GM12878 (cell line): ENCODE measurements at regions not wholly inside any gene's neighbourhood (a gene's known extent, or its start where the extent isn't known, plus 50 kb on each side); places are given as distances from the start of the nearest gene placed in this dataset.

Source experiments
- ATAC-seq: fragments of 200-7000 bp; cut with Tn5 transposase; 3 replicates; pipeline ENCODE4 v1.9.1; 2020; ENCODE audit warnings: mild to moderate bottlenecking, moderate library complexity
- BruUV-seq: library from RNA; stranded (reverse); fragments of 400-500 nt; replicated peaks from 2 replicates; lab custom pipeline; 2021; lab: Mats Ljungman, UMichigan
- CTCF ChIA-PET: fragments of 300-600 bp; sonication (Branson Sonifier 250); formaldehyde crosslinking; extraction: SDS; loops from one replicate; lab custom pipeline; 2021; ENCODE audit warnings: inconsistent platforms; lab: Yijun Ruan, JAX
- POLR2A ChIA-PET: fragments of 350-600 bp; formaldehyde crosslinking; extraction: SDS; loops from one replicate; lab custom pipeline; 2021; ENCODE audit warnings: inconsistent platforms; lab: Charles Lee
- RAD21 ChIA-PET: fragments of 300-600 bp; sonication (Branson Sonifier 250); formaldehyde crosslinking; loops from one replicate; lab custom pipeline; 2023; ENCODE audit warnings: antibody characterized with exemption; ENCODE audit not compliant: unreplicated experiment; lab: Charles Lee
- SMC1A ChIA-PET: fragments of 300-600 bp; sonication (Branson Sonifier 250); formaldehyde crosslinking; loops from one replicate; lab custom pipeline; 2023; ENCODE audit not compliant: unreplicated experiment, uncharacterized antibody; lab: Charles Lee
- DNase-seq: peaks from one replicate; pipeline ENCODE4 v3.0.0-alpha.2; 2011; ENCODE audit warnings: low read depth, low spot score
- FAIRE-seq: peaks from 3 replicates; lab custom pipeline; 2011; peaks lifted over from hg19 to GRCh38; lab: Jason Lieb, UNC
- H2AFZ ChIP-seq: 2 replicates; pipeline ENCODE4 v1.6.0; 2011; ENCODE audit warnings: low read depth, low read length, control low read depth; ENCODE audit not compliant: control insufficient read depth
- H3K27ac ChIP-seq: 2 replicates; pipeline ENCODE4 v1.5.1; 2011; ENCODE audit warnings: control low read depth; ENCODE audit not compliant: control insufficient read depth, insufficient read depth
- H3K27me3 ChIP-seq, 2 experiments: replicated peaks in 1 of 2; 2 replicates each; pipeline versions ENCODE4 v1.6.0 to v1.6.1; 2011; ENCODE audit warnings: low read length in 1 of 2; ENCODE audit not compliant: control insufficient read depth in 2 of 2, insufficient read depth in 2 of 2
- H3K36me3 ChIP-seq, 2 experiments: 2 replicates each; pipeline ENCODE4 v1.5.1; 2011; ENCODE audit warnings: low read length in 1 of 2; ENCODE audit not compliant: control insufficient read depth in 2 of 2, insufficient read depth in 2 of 2
- H3K4me1 ChIP-seq: 2 replicates; pipeline ENCODE4 v1.6.1; 2011; ENCODE audit warnings: mild to moderate bottlenecking, low read length, moderate library complexity, mixed read lengths; ENCODE audit not compliant: control insufficient read depth, insufficient read depth
- H3K4me2 ChIP-seq: 2 replicates; pipeline ENCODE4 v1.6.0; 2011; ENCODE audit warnings: control low read depth; ENCODE audit not compliant: control insufficient read depth, insufficient read depth
- H3K4me3 ChIP-seq: fragments of 200-600 bp; sonication (generic); 2 replicates; pipeline ENCODE4 v1.5.1; 2016
- H3K79me2 ChIP-seq: 2 replicates; pipeline ENCODE4 v1.6.0; 2011; ENCODE audit warnings: low read length; ENCODE audit not compliant: control insufficient read depth, insufficient read depth
- H3K9ac ChIP-seq: 2 replicates; pipeline ENCODE4 v1.8.0; 2011; ENCODE audit warnings: low read length, control low read depth, mixed read lengths; ENCODE audit not compliant: control insufficient read depth, insufficient read depth
- H3K9me3 ChIP-seq: replicated peaks from 3 replicates; pipeline ENCODE4 v1.5.1; 2011; ENCODE audit warnings: mild to moderate bottlenecking, low read length; ENCODE audit not compliant: control insufficient read depth, insufficient read depth
- H4K20me1 ChIP-seq: 2 replicates; pipeline ENCODE4 v1.6.0; 2011; ENCODE audit not compliant: control insufficient read depth, insufficient read depth
- ASH2L ChIP-seq: fragments of 300-600, 200-600 bp; sonication (generic); IDR thresholded peaks from 2 replicates; pipeline ENCODE4 v1.6.1; 2017; ENCODE audit warnings: low read depth, mild to moderate bottlenecking, borderline replicate concordance
- CHD1 ChIP-seq: IDR thresholded peaks from 2 replicates; pipeline ENCODE4 v1.6.1; 2012; ENCODE audit warnings: low read depth, low read length, improper control_type of control experiment
- CHD2 ChIP-seq: IDR thresholded peaks from 2 replicates; pipeline ENCODE4 v1.6.1; 2011; ENCODE audit warnings: low read depth, low read length, improper control_type of control experiment, borderline replicate concordance
- HDAC2 ChIP-seq: fragments of 200-600 bp; sonication (generic); IDR thresholded peaks from 2 replicates; pipeline ENCODE4 v1.6.1; 2017
- KAT2A ChIP-seq: conservative IDR thresholded peaks from 2 replicates; pipeline ENCODE4 v1.6.1; 2011; ENCODE audit warnings: low read depth, low read length; ENCODE audit not compliant: control insufficient read depth
- KDM1A ChIP-seq: fragments of 200-600 bp; sonication (generic); IDR thresholded peaks from 2 replicates; pipeline ENCODE4 v1.6.1; 2016; ENCODE audit warnings: borderline replicate concordance
- KLF5 ChIP-seq: fragments of 450-650 bp; IDR thresholded peaks from 2 replicates; pipeline ENCODE4 v1.6.1; 2014; ENCODE audit warnings: mild to moderate bottlenecking; ENCODE audit not compliant: partially characterized antibody
- SREBF2 ChIP-seq: IDR thresholded peaks from 2 replicates; pipeline ENCODE4 v1.6.1; 2012; ENCODE audit warnings: mild to moderate bottlenecking, low read length
- ZNF384 ChIP-seq: IDR thresholded peaks from 2 replicates; pipeline ENCODE4 v1.6.1; 2012; ENCODE audit warnings: low read depth, mild to moderate bottlenecking, low read length, improper control_type of control experiment, borderline replicate concordance
- WGBS: methylation state at CpG from one replicate; pipeline ENCODE4 v1.1.6; 2016; ENCODE audit warnings: low lambda C conversion rate; ENCODE audit not compliant: insufficient replicate concordance, insufficient coverage; ENCODE audit errors: missing lambda C conversion rate; 5-methylcytosine and 5-hydroxymethylcytosine counted together
- in situ Hi-C: fragments of 300-500 bp; cut with MboI; formaldehyde crosslinking; loops from 9 replicates; pipeline ENCODE4 v1.14.3; 2018; ENCODE audit warnings: mixed read lengths
- intact Hi-C: fragments of 100-400 bp; cut with micrococcal nuclease; formaldehyde crosslinking; loops from one replicate; pipeline ENCODE4 v1.14.2; 2022; ENCODE audit not compliant: unreplicated experiment
- TF ChIP-seq, protein P1 (sequence below), 3 experiments: IDR thresholded peaks in 2 of 3; conservative IDR thresholded peaks in 1 of 3; 2 replicates each; pipeline ENCODE4 v1.5.1; 2011; ENCODE audit warnings: low read depth in 3 of 3, low read length in 3 of 3, mild to moderate bottlenecking in 3 of 3, control low read depth in 2 of 3, moderate library complexity in 2 of 3, inconsistent platforms in 1 of 3, mixed read lengths in 1 of 3; ENCODE audit not compliant: control insufficient read depth in 2 of 3, insufficient read depth in 1 of 3; ENCODE audit errors: extremely low read depth in 1 of 3
- TF ChIP-seq, protein P2 (sequence below): fragments of 450-650 bp; IDR thresholded peaks from 2 replicates; pipeline ENCODE4 v1.6.1; 2017; ENCODE audit warnings: low read depth, mild to moderate bottlenecking, moderate library complexity
- TF ChIP-seq, protein P3 (sequence below): fragments of 450-650 bp; IDR thresholded peaks from 2 replicates; pipeline ENCODE4 v1.6.1; 2018; ENCODE audit warnings: borderline replicate concordance, mild to moderate bottlenecking; ENCODE audit not compliant: partially characterized antibody

DNA sequence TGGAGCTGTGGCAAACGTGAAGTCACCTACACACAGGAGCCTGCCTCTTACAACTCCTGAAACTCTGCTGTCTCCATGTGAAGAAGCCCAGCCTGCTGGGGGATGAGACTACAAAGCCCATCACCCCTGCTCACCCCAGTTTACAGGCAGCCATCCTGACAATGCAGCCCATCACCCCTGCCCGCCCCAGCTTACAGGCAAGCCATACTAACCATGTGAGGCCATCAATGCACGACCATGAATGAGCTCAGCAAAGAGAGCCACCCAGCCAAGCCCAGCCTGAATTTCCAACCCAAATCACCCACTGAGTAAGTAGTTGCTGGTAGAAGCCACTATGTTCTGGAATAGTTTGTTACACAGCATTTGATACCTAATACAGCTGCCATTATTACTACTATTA, 185.4 kb upstream of the NSMCE3 start:
- POLR2A ChIA-PET: no interaction called here
- in situ Hi-C loops: no loop called here
- SMC1A ChIA-PET: no interaction called here
- Histone ChIP-seq H3K4me3 (no peak overlapping the region), H3K9me3 (no peaks in the 10 kb centered on the region), H3K27me3 (no peaks in the 10 kb centered on the region), H3K79me2 (no peaks in the 10 kb centered on the region), H3K4me2 (no peak overlapping the region), H3K36me3 (no peaks in the 10 kb centered on the region), H3K27ac (no peak overlapping the region), H2AFZ (no peak overlapping the region), H4K20me1 (no peaks in the 10 kb centered on the region), H3K4me1 (no peaks in the 10 kb centered on the region), H3K9ac (no peak overlapping the region)
- no peak for ATAC-seq
- CTCF ChIA-PET: no interaction called here
- DNase-seq: no peak
- no TSS peak for BruUV-seq
- WGBS: 0% methylated on average over 3 of the region's 3 CpGs
- intact Hi-C loops: no loop called here
- FAIRE-seq: no peak
- RAD21 ChIA-PET: no interaction called here
- TF ChIP-seq, protein P1, sequence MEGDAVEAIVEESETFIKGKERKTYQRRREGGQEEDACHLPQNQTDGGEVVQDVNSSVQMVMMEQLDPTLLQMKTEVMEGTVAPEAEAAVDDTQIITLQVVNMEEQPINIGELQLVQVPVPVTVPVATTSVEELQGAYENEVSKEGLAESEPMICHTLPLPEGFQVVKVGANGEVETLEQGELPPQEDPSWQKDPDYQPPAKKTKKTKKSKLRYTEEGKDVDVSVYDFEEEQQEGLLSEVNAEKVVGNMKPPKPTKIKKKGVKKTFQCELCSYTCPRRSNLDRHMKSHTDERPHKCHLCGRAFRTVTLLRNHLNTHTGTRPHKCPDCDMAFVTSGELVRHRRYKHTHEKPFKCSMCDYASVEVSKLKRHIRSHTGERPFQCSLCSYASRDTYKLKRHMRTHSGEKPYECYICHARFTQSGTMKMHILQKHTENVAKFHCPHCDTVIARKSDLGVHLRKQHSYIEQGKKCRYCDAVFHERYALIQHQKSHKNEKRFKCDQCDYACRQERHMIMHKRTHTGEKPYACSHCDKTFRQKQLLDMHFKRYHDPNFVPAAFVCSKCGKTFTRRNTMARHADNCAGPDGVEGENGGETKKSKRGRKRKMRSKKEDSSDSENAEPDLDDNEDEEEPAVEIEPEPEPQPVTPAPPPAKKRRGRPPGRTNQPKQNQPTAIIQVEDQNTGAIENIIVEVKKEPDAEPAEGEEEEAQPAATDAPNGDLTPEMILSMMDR (IDR thresholded peaks at IDR 0.05 in 2 of 3, conservative IDR thresholded peaks at IDR 0.05 in 1 of 3; ENCODE audit: control insufficient read depth in 2 of 3, extremely low read depth in 1 of 3, insufficient read depth in 1 of 3, low read depth in 3 of 3, low read length in 3 of 3): no peak
- TF ChIP-seq KAT2A: no peak
- no peak for TF ChIP-seq CHD1
- TF ChIP-seq ASH2L: no peak
- no peak for TF ChIP-seq ZNF384
- TF ChIP-seq SREBF2: no peak

DNA sequence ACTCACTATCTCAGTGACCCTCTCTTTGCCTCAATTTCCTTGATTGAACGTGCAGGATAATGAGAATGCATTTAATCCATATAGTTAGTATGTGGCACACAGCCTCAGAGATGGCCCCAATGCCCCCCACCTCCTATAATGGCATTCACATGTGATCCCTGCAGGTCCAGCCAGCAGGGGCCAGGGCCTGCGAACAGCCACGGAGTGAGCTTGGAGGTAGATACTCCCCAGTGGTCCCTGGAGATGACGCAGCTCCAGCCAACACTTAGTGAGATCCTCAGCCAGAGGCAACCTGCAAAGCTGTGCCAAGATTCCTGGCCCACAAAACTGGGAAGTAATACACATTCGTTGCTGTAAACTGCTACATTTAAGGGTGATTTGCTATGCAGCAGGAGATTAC, 184.9 kb upstream of the NSMCE3 start:
- no peak overlapping the region for H3K4me2 ChIP-seq
- H3K9me3 ChIP-seq: no peaks in the 10 kb centered on the region
- H3K4me3 ChIP-seq: no peak overlapping the region
- no peaks in the 10 kb centered on the region for H3K4me1 ChIP-seq
- RAD21 ChIA-PET: no interaction called here
- CTCF ChIA-PET: no interaction called here
- H3K79me2 ChIP-seq: no peaks in the 10 kb centered on the region
- BruUV-seq: no TSS peak
- no peaks in the 10 kb centered on the region for H3K36me3 ChIP-seq
- H3K27me3 ChIP-seq: no peaks in the 10 kb centered on the region
- H2AFZ ChIP-seq: no peak overlapping the region
- SMC1A ChIA-PET: no interaction called here
- no peaks in the 10 kb centered on the region for H4K20me1 ChIP-seq
- intact Hi-C loops (no loop called here), in situ Hi-C loops (no loop called here)
- ATAC-seq: no peak
- no peak overlapping the region for H3K9ac ChIP-seq
- FAIRE-seq: no peak
- DNase-seq: no peak
- POLR2A ChIA-PET: no interaction called here
- no peak overlapping the region for H3K27ac ChIP-seq
- 32% methylated on average over 5 of the region's 5 CpGs for WGBS
- no peak for TF ChIP-seq KDM1A
- TF ChIP-seq, protein P2, sequence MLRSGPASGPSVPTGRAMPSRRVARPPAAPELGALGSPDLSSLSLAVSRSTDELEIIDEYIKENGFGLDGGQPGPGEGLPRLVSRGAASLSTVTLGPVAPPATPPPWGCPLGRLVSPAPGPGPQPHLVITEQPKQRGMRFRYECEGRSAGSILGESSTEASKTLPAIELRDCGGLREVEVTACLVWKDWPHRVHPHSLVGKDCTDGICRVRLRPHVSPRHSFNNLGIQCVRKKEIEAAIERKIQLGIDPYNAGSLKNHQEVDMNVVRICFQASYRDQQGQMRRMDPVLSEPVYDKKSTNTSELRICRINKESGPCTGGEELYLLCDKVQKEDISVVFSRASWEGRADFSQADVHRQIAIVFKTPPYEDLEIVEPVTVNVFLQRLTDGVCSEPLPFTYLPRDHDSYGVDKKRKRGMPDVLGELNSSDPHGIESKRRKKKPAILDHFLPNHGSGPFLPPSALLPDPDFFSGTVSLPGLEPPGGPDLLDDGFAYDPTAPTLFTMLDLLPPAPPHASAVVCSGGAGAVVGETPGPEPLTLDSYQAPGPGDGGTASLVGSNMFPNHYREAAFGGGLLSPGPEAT: no peak
- TF ChIP-seq KLF5: no peak
- no peak for TF ChIP-seq HDAC2
- TF ChIP-seq, protein P3, sequence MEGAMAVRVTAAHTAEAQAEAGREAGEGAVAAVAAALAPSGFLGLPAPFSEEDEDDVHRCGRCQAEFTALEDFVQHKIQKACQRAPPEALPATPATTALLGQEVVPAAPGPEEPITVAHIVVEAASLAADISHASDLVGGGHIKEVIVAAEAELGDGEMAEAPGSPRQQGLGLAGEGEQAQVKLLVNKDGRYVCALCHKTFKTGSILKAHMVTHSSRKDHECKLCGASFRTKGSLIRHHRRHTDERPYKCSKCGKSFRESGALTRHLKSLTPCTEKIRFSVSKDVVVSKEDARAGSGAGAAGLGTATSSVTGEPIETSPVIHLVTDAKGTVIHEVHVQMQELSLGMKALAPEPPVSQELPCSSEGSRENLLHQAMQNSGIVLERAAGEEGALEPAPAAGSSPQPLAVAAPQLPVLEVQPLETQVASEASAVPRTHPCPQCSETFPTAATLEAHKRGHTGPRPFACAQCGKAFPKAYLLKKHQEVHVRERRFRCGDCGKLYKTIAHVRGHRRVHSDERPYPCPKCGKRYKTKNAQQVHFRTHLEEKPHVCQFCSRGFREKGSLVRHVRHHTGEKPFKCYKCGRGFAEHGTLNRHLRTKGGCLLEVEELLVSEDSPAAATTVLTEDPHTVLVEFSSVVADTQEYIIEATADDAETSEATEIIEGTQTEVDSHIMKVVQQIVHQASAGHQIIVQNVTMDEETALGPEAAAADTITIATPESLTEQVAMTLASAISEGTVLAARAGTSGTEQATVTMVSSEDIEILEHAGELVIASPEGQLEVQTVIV: no peak
- no peak for TF ChIP-seq CHD2
